ENCODE measurements at regions not wholly inside any gene's neighbourhood (a gene's known extent, or its start where the extent isn't known, plus 50 kb on each side); places are given as distances from the start of the nearest gene placed in this dataset.

- no peak for TF ChIP-seq FOXM1 (IDR thresholded peaks at IDR 0.05; ENCODE audit: borderline replicate concordance)
- TF ChIP-seq FOXA1 (IDR thresholded peaks at IDR 0.05), result no peak
- no peak for TF ChIP-seq NFRKB (IDR thresholded peaks at IDR 0.05)
- no peak for TF ChIP-seq FOXK2 (IDR thresholded peaks at IDR 0.05)
- no peak for TF ChIP-seq CTBP1 (IDR thresholded peaks at IDR 0.05; ENCODE audit: borderline replicate concordance)
- no peak for TF ChIP-seq SUZ12 (IDR thresholded peaks at IDR 0.05)
Observed at GRCh38 chr11:80686889-80687288, 1246.1 kb upstream of the TENM4 start.
